SJCRH30 (cell line): ENCODE measurements at regions not wholly inside any gene's neighbourhood (a gene's known extent, or its start where the extent isn't known, plus 50 kb on each side); places are given as distances from the start of the nearest gene placed in this dataset.
"Not testable (repeated sequence)": the region's sequence is repeated elsewhere in the genome, so short reads cannot be mapped to it uniquely, and the experiment has no call there.

Source experiments
- DNase-seq, 2 experiments: peaks; one replicate each; pipeline ENCODE4 v3.0.0-alpha.2; 2015 to 2020
- H3K27ac ChIP-seq: fragments of 250-450 bp; sonication (Bioruptor Pico); 2 replicates; pipeline ENCODE4 v1.5.1; 2020; ENCODE audit warnings: mild to moderate bottlenecking, moderate library complexity
- H3K27me3 ChIP-seq: fragments of 250-450 bp; sonication (Bioruptor Pico); 2 replicates; pipeline ENCODE4 v1.5.1; 2020; ENCODE audit warnings: mild to moderate bottlenecking, moderate library complexity
- H3K36me3 ChIP-seq: fragments of 250-450 bp; sonication (Bioruptor Pico); 2 replicates; pipeline ENCODE4 v1.5.1; 2020; ENCODE audit warnings: mild to moderate bottlenecking, moderate library complexity
- H3K4me1 ChIP-seq: fragments of 250-450 bp; sonication (Bioruptor Pico); 2 replicates; pipeline ENCODE4 v1.5.1; 2020; ENCODE audit warnings: mild to moderate bottlenecking, moderate library complexity
- H3K4me3 ChIP-seq: fragments of 250-450 bp; sonication (Bioruptor Pico); 2 replicates; pipeline ENCODE4 v1.5.1; 2020; ENCODE audit warnings: mild to moderate bottlenecking, moderate library complexity
- H3K9me3 ChIP-seq: fragments of 250-450 bp; sonication (Bioruptor Pico); replicated peaks from 2 replicates; pipeline ENCODE4 v1.5.1; 2020; ENCODE audit warnings: mild to moderate bottlenecking, moderate library complexity

DNA sequence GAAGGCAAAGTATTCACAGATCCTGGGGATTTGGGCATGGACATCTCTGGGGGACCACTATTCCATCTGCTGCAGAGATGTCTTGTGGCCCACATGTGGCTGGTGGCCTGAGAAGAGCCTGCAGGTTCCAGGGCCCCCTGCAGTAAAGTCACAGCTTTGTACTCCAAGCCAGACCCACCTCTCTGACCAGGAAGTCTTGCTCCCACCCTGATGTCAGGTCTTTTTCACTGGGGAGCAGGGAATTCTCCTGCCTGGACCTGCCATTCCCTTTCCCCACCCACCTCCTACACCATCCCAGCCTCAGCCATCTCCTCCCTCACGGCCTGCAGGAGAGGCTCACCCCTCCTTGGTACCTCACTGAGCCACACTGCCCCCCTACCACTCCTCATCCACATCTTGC is 211.8 kb downstream of the SMAD2 start:
- H3K4me3 ChIP-seq, result no peak overlapping the region
- H3K27me3 ChIP-seq, result no peaks in the 10 kb centered on the region
- H3K36me3 ChIP-seq, result no peaks in the 10 kb centered on the region
- no peak for DNase-seq
- no peaks in the 10 kb centered on the region for H3K9me3 ChIP-seq
- H3K27ac ChIP-seq, result no peak overlapping the region
- no peaks in the 10 kb centered on the region for H3K4me1 ChIP-seq

DNA sequence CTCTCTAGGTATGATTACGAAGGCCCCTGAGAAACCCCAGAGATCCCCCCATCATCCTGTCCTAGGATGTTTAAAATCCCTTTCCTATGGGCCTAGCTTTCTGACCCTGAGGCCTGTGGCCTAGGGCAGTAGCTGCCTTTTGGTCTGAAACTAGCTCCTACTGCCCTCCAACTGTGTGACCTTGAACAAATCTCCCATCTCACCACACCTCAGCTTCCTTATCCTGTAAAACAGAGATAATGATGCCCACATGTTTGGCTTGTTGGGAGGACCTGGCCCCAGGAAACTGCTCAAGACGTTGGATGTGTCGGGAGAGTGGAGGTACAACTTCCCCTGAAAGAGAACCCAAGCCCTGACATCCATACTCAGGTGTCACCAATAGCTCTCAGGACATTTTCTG is 213.2 kb downstream of the SMAD2 start:
- no peaks in the 10 kb centered on the region for H3K4me1 ChIP-seq
- no peaks in the 10 kb centered on the region for H3K9me3 ChIP-seq
- H3K27me3 ChIP-seq, result no peaks in the 10 kb centered on the region
- H3K4me3 ChIP-seq, result no peak overlapping the region
- H3K36me3 ChIP-seq, result no peaks in the 10 kb centered on the region
- no peak for DNase-seq
- H3K27ac ChIP-seq, result no peak overlapping the region

DNA sequence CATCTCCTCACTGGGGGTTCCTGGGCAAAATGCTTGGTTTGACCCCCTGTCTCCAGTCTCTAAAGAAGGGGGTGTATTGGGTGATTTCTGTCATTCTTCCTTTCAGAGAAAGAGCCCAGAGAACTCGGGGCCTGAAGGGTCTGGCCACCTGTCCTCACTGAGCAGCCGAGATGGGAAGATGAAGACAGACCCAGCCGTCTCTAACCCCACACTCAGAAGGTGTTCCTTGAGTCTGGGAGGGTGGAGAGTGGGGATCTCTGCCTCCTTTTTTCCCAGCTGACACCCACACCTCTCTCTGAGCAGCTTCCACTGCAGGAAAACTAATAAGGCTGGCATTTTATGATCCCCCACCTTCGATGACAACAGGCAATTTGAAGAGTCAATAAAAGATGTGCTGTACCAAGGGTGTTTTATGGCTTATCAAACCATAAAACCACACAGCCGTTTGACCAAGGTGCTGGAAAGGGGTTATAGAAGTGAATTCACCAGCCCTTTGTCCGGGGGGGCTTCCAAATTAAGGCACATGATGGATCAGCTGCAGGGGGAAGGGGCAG is 213.8 kb downstream of the SMAD2 start:
- H3K4me1 ChIP-seq, result no peaks in the 10 kb centered on the region
- H3K27ac ChIP-seq, result no peak overlapping the region

DNA sequence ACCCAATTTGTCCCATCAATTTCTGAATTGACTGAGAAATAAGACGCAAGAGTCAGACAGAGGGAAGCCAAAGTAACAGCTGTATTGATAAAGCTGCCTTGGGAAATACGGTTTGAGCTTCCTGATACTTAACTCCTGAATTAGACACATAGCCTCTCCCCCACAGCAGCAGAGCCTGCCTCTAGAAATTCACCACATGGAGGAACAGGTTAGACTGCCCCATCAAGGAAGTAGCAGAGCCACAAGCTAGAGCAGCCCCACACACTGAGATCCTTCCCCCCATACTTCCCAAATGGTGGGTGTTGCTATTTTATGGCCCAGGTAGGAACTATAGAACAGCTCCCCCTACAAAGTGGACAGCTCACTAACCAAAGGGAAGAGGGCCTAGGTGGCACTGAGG is 220.0 kb downstream of the SMAD2 start:
- Histone ChIP-seq H3K36me3 (no peaks in the 10 kb centered on the region), H3K9me3 (no peaks in the 10 kb centered on the region), H3K4me3 (no peak overlapping the region), H3K27ac (no peak overlapping the region), H3K4me1 (no peaks in the 10 kb centered on the region), H3K27me3 (no peaks in the 10 kb centered on the region)
- DNase-seq, result no peak

More for the DNA sequence above, 213.8 kb downstream of the SMAD2 start:
- no peaks in the 10 kb centered on the region for H3K9me3 ChIP-seq
- no peak for DNase-seq
- no peaks in the 10 kb centered on the region for H3K27me3 ChIP-seq
- H3K4me3 ChIP-seq, result no peak overlapping the region
- H3K36me3 ChIP-seq, result no peaks in the 10 kb centered on the region

DNA sequence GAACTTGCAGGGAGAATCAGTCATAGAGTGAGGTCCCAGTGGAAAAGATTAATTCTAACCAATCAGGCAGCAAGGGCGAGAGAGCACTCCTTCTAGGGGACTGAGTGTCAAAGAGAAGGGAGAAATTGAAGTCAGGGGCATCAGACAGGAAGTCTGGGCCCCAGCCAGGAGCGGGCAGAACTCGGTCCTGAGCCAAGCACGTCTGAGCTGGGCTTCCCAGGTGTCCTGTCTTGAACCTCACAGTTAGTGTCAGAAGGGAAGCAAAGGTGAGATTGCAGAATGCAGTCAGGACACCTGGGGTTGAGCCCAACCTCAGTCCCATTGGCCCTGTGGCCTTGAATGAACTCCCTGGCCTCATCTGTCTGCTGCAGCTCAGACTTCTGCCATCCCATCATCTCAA is 220.9 kb downstream of the SMAD2 start:
- Histone ChIP-seq H3K27ac (no peak overlapping the region), H3K9me3 (no peaks in the 10 kb centered on the region), H3K4me1 (no peaks in the 10 kb centered on the region), H3K4me3 (no peak overlapping the region), H3K27me3 (no peaks in the 10 kb centered on the region), H3K36me3 (no peaks in the 10 kb centered on the region)
- no peak for DNase-seq

DNA sequence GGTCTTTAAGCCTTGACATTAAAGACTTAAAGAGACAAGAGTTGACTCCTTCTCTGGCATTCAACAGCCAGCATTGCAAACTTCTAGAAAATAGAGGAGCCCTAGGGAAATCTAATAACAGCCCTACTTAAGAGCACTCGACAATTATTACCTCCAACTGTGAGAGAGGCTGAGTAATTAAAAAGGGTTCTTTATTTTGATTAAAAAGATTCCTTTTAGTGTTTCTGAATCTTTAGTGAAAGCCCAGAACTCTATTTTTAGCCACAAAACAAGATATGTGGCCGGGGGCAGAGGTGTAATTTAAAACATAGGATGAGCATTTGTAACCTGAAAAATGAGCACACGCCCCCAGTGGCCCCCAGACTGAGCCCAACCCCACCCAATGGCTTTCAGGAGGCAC is 222.3 kb downstream of the SMAD2 start:
- DNase-seq, result no peak
- no peaks in the 10 kb centered on the region for H3K36me3 ChIP-seq
- no peaks in the 10 kb centered on the region for H3K4me1 ChIP-seq
- no peak overlapping the region for H3K27ac ChIP-seq
- no peaks in the 10 kb centered on the region for H3K9me3 ChIP-seq
- no peaks in the 10 kb centered on the region for H3K27me3 ChIP-seq
- no peak overlapping the region for H3K4me3 ChIP-seq

DNA sequence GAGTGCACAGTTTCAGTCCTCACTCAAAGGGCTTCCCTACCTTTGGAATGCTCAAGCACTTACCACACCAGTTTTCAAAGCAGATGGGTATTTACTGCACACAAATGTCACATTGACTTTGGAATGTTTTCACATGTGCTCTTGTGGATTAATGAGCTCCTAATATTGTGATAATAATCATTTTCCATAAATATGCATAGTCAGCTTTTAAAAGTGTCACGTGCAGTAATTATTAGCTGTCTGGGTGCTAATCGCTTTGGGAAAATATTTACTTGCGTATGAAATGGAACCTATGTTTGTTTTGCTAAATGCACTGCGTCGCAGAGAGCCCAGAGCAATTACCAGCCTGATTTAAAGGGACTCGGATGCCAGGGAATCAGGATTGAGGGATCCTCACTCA is 229.3 kb downstream of the SMAD2 start:
- H3K27me3 ChIP-seq, result no peaks in the 10 kb centered on the region
- no peaks in the 10 kb centered on the region for H3K4me1 ChIP-seq
- H3K36me3 ChIP-seq, result no peaks in the 10 kb centered on the region
- no peak for DNase-seq
- no peak overlapping the region for H3K4me3 ChIP-seq
- no peak overlapping the region for H3K27ac ChIP-seq
- H3K9me3 ChIP-seq, result no peaks in the 10 kb centered on the region

DNA sequence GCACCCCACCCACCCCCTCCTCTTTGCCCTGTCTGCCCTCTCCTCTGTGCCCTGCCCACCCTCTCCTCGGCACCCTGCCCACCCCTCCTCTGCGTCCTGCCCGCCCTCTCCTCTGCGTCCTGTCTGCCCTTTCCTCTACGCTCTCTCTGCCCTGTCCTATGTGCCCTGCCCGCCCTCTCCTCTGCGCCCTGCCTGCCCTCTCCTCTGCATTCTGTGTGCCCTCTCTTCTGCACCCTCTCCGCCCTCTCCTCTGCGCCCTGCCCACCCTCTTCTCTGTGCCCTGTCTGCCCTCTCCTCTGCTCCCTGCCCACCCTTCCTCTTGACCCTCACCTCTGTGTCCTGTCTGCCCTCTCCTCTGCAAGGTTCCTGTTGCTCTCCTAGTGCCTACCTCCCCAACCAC is 233.6 kb downstream of the SMAD2 start:
- no peak for DNase-seq
- Histone ChIP-seq H3K4me1 (no peaks in the 10 kb centered on the region), H3K27ac (no peak overlapping the region), H3K4me3 (no peak overlapping the region), H3K36me3 (no peaks in the 10 kb centered on the region), H3K27me3 (no peaks in the 10 kb centered on the region), H3K9me3 (no peaks in the 10 kb centered on the region)

DNA sequence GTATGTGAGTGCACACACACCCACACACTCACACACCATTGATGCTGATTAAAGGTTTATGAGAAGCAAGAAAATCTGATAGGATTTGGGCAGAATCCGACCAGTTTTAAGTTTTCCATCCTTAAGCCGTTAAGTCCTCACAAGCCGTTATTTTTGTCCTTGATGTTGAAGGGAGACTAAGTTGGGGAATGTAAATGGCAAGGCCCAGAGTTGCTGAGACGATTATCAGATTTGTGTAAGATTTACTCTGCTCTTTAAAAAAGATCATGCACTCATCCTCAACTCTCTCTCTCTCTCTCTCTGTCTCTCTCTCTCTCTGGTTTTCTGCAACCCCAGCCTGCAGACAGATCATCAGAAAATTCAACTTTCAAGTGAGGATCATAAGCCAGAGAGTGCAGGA is 238.8 kb downstream of the SMAD2 start:
- H3K4me1 ChIP-seq, result no peaks in the 10 kb centered on the region
- no peak overlapping the region for H3K27ac ChIP-seq
- H3K4me3 ChIP-seq, result no peak overlapping the region
- no peaks in the 10 kb centered on the region for H3K36me3 ChIP-seq
- H3K9me3 ChIP-seq, result no peaks in the 10 kb centered on the region
- no peak for DNase-seq
- no peaks in the 10 kb centered on the region for H3K27me3 ChIP-seq

DNA sequence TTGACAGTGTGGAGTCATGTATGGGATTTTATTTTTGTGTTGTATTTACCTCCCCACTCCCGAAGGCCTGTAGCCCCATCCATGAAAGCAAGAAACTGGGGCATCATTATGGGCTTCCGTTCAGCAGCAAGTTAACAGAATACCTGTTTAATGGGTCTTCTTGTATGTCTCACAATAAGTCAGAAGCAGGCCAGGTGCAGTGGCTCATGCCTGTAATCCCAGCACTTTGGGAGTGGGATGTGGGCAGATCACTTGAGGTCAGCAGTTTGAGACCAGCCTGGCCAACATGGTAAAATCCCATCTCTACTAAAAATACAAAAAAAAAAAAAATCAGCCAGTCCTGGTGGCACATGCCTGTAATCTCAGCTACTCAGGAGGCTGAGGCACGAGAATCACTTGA is 239.7 kb downstream of the SMAD2 start:
- H3K27ac ChIP-seq, H3K9me3 ChIP-seq: not testable (repeated sequence)

DNA sequence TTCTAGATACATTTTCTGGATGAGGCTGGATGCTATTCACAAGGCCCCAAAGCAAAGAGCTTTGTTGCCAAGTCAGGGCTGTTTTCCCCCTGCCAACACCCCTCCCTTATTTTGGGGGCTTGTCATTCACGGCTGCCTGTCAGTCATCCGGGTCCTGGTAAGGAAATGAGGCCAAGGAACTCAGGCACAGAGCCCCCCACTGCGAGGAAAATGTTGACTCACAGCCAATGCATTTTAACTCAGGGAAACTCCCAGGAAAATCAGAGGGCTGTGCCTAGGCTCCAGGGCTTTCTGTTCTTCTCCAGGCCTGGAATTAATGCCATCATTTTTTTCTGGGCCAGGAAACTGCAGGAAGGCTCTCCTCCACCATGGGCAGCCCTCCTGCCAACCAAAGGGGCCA is 241.1 kb downstream of the SMAD2 start:
- Histone ChIP-seq H3K27ac (no peak overlapping the region), H3K4me3 (no peak overlapping the region), H3K9me3 (no peaks in the 10 kb centered on the region), H3K36me3 (no peaks in the 10 kb centered on the region), H3K27me3 (no peaks in the 10 kb centered on the region), H3K4me1 (no peaks in the 10 kb centered on the region)
- DNase-seq, result no peak

More for the DNA sequence above, 239.7 kb downstream of the SMAD2 start:
- DNase-seq, H3K4me3 ChIP-seq, H3K36me3 ChIP-seq, H3K27me3 ChIP-seq, H3K4me1 ChIP-seq: not testable (repeated sequence)

DNA sequence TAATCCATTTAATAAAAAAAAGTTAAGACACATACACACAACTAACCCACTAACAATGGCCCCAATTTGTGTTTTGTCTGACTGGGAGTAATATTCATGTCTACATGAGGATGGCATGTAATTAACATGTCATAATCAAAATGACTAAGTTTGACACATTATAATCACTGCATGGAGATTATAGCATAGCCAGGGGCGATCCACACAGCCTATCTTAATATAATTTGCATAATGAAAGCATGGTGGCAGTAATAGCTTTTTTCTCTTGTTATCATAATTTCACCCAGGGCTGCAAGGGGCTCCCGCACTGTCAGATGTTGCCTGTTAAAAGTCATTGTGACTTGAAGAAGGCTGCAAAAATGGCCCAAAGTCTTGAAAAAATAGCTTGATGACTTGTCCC is 243.7 kb downstream of the SMAD2 start:
- Histone ChIP-seq H3K27ac (no peak overlapping the region), H3K4me3 (no peak overlapping the region), H3K27me3 (no peaks in the 10 kb centered on the region)

DNA sequence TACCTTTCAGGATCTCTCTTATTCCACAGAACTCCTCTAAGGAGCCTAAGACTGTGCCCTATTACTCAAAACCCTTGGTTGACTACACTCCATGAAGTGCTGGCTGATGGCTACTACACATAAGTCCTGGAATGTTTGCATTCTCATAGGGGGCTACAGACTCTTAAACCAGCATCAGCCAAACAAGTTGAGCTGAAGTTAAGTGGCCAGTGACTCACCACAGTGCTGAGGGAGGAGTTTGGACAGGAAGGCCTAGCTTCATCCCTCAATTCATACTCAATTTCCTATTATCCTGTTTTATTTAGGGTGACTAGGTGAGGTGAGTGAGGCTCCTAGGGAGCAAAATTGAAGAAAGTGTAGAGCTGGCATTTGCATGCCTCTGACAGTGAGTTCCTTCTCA is 246.7 kb downstream of the SMAD2 start:
- Histone ChIP-seq H3K27ac (no peak overlapping the region), H3K4me3 (no peak overlapping the region), H3K4me1 (no peaks in the 10 kb centered on the region), H3K36me3 (no peaks in the 10 kb centered on the region), H3K27me3 (no peaks in the 10 kb centered on the region), H3K9me3 (no peaks in the 10 kb centered on the region)
- DNase-seq, result no peak

More for the DNA sequence above, 243.7 kb downstream of the SMAD2 start:
- no peaks in the 10 kb centered on the region for H3K36me3 ChIP-seq
- no peaks in the 10 kb centered on the region for H3K4me1 ChIP-seq
- no peaks in the 10 kb centered on the region for H3K9me3 ChIP-seq
- DNase-seq, result no peak

DNA sequence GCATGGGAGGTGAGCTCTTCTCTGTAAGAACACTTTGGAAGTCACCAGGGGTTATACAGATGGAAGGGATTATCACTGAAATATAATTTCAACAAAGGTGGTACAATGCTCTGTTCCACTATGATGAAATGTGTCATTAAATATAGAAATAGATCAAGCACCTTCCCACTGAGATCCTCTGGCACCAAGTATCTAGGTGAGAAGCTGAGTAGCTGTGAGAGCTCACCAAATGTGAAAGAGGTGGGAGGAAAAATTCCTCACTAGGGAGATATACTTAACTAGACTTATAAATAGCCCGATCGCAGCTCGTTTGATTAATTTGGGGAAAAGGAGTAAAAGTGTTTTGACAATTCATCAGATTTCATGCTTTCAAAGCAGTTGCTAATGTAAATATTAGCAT is 247.6 kb downstream of the SMAD2 start:
- H3K36me3 ChIP-seq, result no peaks in the 10 kb centered on the region
- H3K9me3 ChIP-seq, result no peaks in the 10 kb centered on the region
- no peak for DNase-seq
- H3K27ac ChIP-seq, result no peak overlapping the region
- H3K27me3 ChIP-seq, result no peaks in the 10 kb centered on the region
- no peak overlapping the region for H3K4me3 ChIP-seq
- no peaks in the 10 kb centered on the region for H3K4me1 ChIP-seq

DNA sequence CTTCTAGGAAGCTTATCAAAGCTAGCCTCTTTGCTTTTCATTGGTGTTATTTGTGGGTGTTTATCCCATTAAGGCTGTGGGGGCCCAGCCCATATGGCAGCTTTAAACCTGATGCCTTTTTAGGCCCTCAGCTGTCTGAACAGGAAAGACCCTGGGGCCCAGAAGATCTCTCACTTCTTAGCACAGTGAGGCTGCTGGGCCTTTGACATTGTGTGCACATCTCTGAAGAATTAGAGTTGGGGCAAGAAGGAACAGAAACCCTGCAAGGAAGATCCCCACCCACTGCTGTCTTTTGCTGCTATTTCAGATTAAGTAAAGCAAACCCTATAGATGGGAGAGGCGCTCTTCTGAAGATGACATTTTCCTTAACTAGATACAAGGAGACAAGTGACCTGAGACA is 250.0 kb downstream of the SMAD2 start:
- DNase-seq, result no peak
- Histone ChIP-seq H3K9me3 (no peaks in the 10 kb centered on the region), H3K27me3 (no peaks in the 10 kb centered on the region), H3K36me3 (no peaks in the 10 kb centered on the region), H3K4me3 (no peak overlapping the region), H3K4me1 (no peaks in the 10 kb centered on the region), H3K27ac (no peak overlapping the region)

DNA sequence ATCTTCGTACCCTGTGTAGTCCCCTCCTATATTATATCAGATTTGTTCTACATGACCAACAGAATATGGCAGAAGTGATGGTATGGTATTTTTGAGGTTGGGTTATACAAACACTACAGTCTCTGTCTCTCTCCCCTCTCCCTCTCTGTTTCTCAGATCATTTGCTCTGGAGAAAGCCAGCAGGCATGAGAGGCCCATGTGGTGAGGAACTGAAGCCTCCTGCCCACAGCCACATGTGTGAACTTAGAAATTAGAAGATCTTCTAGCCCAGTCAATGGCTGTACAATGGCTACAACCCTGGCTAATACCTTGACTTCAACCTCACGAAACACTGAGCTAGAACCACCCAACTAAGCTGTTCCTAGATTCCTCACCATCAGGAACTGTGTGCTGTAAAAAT is 250.6 kb downstream of the SMAD2 start:
- no peak for DNase-seq
- no peak overlapping the region for H3K27ac ChIP-seq
- H3K4me1 ChIP-seq, result no peaks in the 10 kb centered on the region
- no peak overlapping the region for H3K4me3 ChIP-seq
- no peaks in the 10 kb centered on the region for H3K9me3 ChIP-seq
- H3K36me3 ChIP-seq, result no peaks in the 10 kb centered on the region
- H3K27me3 ChIP-seq, result no peaks in the 10 kb centered on the region

DNA sequence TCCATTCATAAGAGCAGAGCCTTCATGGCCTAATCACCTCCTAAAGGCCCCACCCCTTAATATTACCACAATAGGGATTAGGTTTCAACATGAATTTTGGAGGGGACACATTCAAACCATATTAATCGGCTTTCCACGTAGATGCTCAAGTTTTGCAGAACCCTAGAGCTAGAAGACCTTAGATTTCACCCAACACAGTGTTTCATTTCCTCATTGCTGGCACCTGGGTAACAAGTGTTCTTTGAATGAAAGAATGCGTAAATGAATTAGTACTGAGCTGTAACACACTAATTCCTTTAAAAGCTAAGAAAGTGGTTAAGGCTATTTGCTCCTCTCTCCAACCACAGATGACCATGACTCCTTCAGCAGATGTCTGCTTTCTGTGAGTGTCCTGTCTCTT is 252.5 kb downstream of the SMAD2 start:
- DNase-seq, result no peak
- Histone ChIP-seq H3K4me1 (no peaks in the 10 kb centered on the region), H3K4me3 (no peak overlapping the region), H3K36me3 (no peaks in the 10 kb centered on the region), H3K27me3 (no peaks in the 10 kb centered on the region), H3K9me3 (no peaks in the 10 kb centered on the region), H3K27ac (no peak overlapping the region)
